GM12875 (cell line): ENCODE measurements at regions not wholly inside any gene's neighbourhood (a gene's known extent, or its start where the extent isn't known, plus 50 kb on each side); places are given as distances from the start of the nearest gene placed in this dataset.
"Not testable (repeated sequence)": the region's sequence is repeated elsewhere in the genome, so short reads cannot be mapped to it uniquely, and the experiment has no call there.

ENCODE experiments used
- H3K4me3 ChIP-seq: one replicate; pipeline ENCODE4 v1.5.1; 2011; ENCODE audit warnings: low read depth, low read length, control low read depth
- CTCF ChIP-seq: IDR thresholded peaks from 2 replicates; pipeline ENCODE4 v1.5.1; 2011; ENCODE audit warnings: low read depth, mild to moderate bottlenecking, control low read depth, inconsistent platforms, low read length, moderate library complexity, borderline replicate concordance; ENCODE audit not compliant: insufficient read depth

GRCh38 chrX:10676235-10676957 lies 56.0 kb upstream of the MID1 start:
- no peak for TF ChIP-seq CTCF
- no peak overlapping the region for H3K4me3 ChIP-seq

GRCh38 chrX:10677490-10677889 lies 57.1 kb upstream of the MID1 start:
- TF ChIP-seq CTCF: no peak
- no peak overlapping the region for H3K4me3 ChIP-seq

- TF ChIP-seq CTCF: no peak
- H3K4me3 ChIP-seq: no peak overlapping the region
Observed at GRCh38 chrX:10679387-10679786, 59.0 kb upstream of the MID1 start.

- TF ChIP-seq CTCF: no peak
- no peak overlapping the region for H3K4me3 ChIP-seq
Observed at GRCh38 chrX:10681167-10681566, 60.8 kb upstream of the MID1 start.

- H3K4me3 ChIP-seq: not testable (repeated sequence)
Observed at GRCh38 chrX:10683631-10684030, 63.2 kb upstream of the MID1 start.

GRCh38 chrX:10685923-10686595 lies 65.7 kb upstream of the MID1 start:
- TF ChIP-seq CTCF: no peak
- no peak overlapping the region for H3K4me3 ChIP-seq

GRCh38 chrX:10691751-10692150 lies 71.4 kb upstream of the MID1 start:
- H3K4me3 ChIP-seq: not testable (repeated sequence)

GRCh38 chrX:10697616-10698317 lies 77.4 kb upstream of the MID1 start:
- H3K4me3 ChIP-seq: no peak overlapping the region
- no peak for TF ChIP-seq CTCF
